ENCODE measurements at regions not wholly inside any gene's neighbourhood (a gene's known extent, or its start where the extent isn't known, plus 50 kb on each side); places are given as distances from the start of the nearest gene placed in this dataset.
A peak's percentile ranks its signal among the peaks of the same experiment; 100 is the strongest.
"Not testable (repeated sequence)": the region's sequence is repeated elsewhere in the genome, so short reads cannot be mapped to it uniquely, and the experiment has no call there.

GRCh38 chr2:87419980-87420379, 327.9 kb upstream of the PLGLB2 start:
- H3K27ac Mint-ChIP-seq; POLR2A ChIA-PET (ENCODE audit: partially characterized antibody); H3K4me3 ChIP-seq (ENCODE audit: low read length in 2 of 2); CTCF ChIA-PET (ENCODE audit: partially characterized antibody); intact Hi-C loops (cut with micrococcal nuclease); H3K4me1 Mint-ChIP-seq; H3K9me3 ChIP-seq (ENCODE audit: control insufficient read depth in 1 of 2, low read length in 2 of 2); H3K4me1 ChIP-seq (ENCODE audit: insufficient read depth, low read length); H3K9me3 Mint-ChIP-seq; DNase-seq; H3K4me3 Mint-ChIP-seq; H3K36me3 Mint-ChIP-seq; H3K27me3 ChIP-seq (ENCODE audit: insufficient read depth, low read length); H3K27ac ChIP-seq (ENCODE audit: low read depth, low read length); H3K36me3 ChIP-seq (ENCODE audit: insufficient read depth, low read length); H3K27me3 Mint-ChIP-seq: not testable (repeated sequence)

DNA sequence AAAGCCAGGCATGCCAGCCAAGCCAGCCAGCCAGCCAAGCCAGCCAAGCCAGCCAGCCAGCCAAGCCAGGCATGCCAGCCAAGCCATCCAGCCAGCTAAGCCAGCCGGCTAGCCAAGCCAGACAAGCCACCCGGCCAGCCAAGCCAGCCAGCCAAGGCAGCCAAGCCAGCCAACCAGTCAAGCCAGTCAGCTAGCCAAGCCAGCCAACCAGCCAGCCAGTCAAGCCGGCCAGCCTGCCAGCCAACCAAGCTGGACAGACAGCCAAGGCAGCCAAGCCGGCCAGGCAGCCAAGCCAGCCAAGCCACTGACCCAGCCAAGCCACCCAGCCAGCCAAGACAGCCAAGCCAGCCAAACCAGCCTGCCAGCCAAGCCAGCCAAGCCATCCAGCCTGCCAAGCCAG, 326.9 kb upstream of the PLGLB2 start:
- H3K27ac ChIP-seq (ENCODE audit: low read depth, low read length); H3K9me3 ChIP-seq (ENCODE audit: control insufficient read depth in 1 of 2, low read length in 2 of 2); H3K4me1 ChIP-seq (ENCODE audit: insufficient read depth, low read length); H3K27me3 Mint-ChIP-seq; CTCF ChIA-PET (ENCODE audit: partially characterized antibody); H3K4me3 ChIP-seq (ENCODE audit: low read length in 2 of 2); intact Hi-C loops (cut with micrococcal nuclease); H3K27ac Mint-ChIP-seq; H3K9me3 Mint-ChIP-seq; H3K4me3 Mint-ChIP-seq; H3K36me3 ChIP-seq (ENCODE audit: insufficient read depth, low read length); POLR2A ChIA-PET (ENCODE audit: partially characterized antibody); H3K36me3 Mint-ChIP-seq; H3K27me3 ChIP-seq (ENCODE audit: insufficient read depth, low read length); H3K4me1 Mint-ChIP-seq: not testable (repeated sequence)
- DNase-seq = peak in 1 of 5 donors; percentile 28

- H3K27ac ChIP-seq (ENCODE audit: low read depth, low read length); H3K9me3 ChIP-seq (ENCODE audit: control insufficient read depth in 1 of 2, low read length in 2 of 2); H3K9me3 Mint-ChIP-seq; H3K27me3 Mint-ChIP-seq; H3K27me3 ChIP-seq (ENCODE audit: insufficient read depth, low read length); POLR2A ChIA-PET (ENCODE audit: partially characterized antibody); CTCF ChIA-PET (ENCODE audit: partially characterized antibody); H3K4me3 ChIP-seq (ENCODE audit: low read length in 2 of 2); H3K36me3 ChIP-seq (ENCODE audit: insufficient read depth, low read length); DNase-seq; intact Hi-C loops (cut with micrococcal nuclease); H3K4me3 Mint-ChIP-seq; H3K4me1 ChIP-seq (ENCODE audit: insufficient read depth, low read length); H3K36me3 Mint-ChIP-seq; H3K4me1 Mint-ChIP-seq; H3K27ac Mint-ChIP-seq: not testable (repeated sequence)
These were observed 323.8 kb upstream of the PLGLB2 start for GRCh38 chr2:87423796-87424762.

- intact Hi-C loops (cut with micrococcal nuclease); H3K36me3 ChIP-seq (ENCODE audit: insufficient read depth, low read length); H3K9me3 Mint-ChIP-seq; H3K27ac Mint-ChIP-seq; POLR2A ChIA-PET (ENCODE audit: partially characterized antibody); CTCF ChIA-PET (ENCODE audit: partially characterized antibody); H3K27me3 Mint-ChIP-seq; DNase-seq; H3K36me3 Mint-ChIP-seq; H3K27ac ChIP-seq (ENCODE audit: low read depth, low read length); H3K4me3 Mint-ChIP-seq; H3K27me3 ChIP-seq (ENCODE audit: insufficient read depth, low read length); H3K4me1 Mint-ChIP-seq; H3K4me1 ChIP-seq (ENCODE audit: insufficient read depth, low read length); H3K9me3 ChIP-seq (ENCODE audit: control insufficient read depth in 1 of 2, low read length in 2 of 2); H3K4me3 ChIP-seq (ENCODE audit: low read length in 2 of 2): not testable (repeated sequence)
These were observed 323.1 kb upstream of the PLGLB2 start for GRCh38 chr2:87424763-87425154.

GRCh38 chr2:87425191-87425590, 322.7 kb upstream of the PLGLB2 start:
- H3K27me3 Mint-ChIP-seq; intact Hi-C loops (cut with micrococcal nuclease); H3K4me1 Mint-ChIP-seq; H3K36me3 ChIP-seq (ENCODE audit: insufficient read depth, low read length); H3K36me3 Mint-ChIP-seq; CTCF ChIA-PET (ENCODE audit: partially characterized antibody); H3K27me3 ChIP-seq (ENCODE audit: insufficient read depth, low read length); H3K27ac ChIP-seq (ENCODE audit: low read depth, low read length); DNase-seq; H3K4me3 Mint-ChIP-seq; H3K4me3 ChIP-seq (ENCODE audit: low read length in 2 of 2); POLR2A ChIA-PET (ENCODE audit: partially characterized antibody); H3K9me3 Mint-ChIP-seq; H3K9me3 ChIP-seq (ENCODE audit: control insufficient read depth in 1 of 2, low read length in 2 of 2); H3K27ac Mint-ChIP-seq; H3K4me1 ChIP-seq (ENCODE audit: insufficient read depth, low read length): not testable (repeated sequence)

DNA sequence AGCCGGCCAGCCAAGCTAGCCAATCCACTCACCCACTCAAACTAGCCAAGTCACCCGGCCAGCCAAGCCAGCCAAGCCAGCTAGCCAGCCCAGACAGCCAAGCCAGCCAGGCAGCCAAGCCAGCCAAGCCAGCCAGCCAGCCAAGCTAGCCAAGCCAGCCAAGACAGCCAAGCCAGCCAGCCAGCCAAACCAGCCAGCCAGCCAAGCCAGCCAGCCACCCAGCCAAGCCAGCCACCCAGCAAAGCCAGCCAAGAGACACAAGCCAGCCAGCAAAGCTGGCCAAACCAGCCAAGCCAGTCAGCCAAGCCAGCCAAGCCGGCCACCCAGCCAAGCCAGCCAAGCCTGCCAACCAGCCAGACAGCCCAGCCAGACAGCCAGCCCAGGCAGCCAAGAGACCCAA, 322.2 kb upstream of the PLGLB2 start:
- H3K4me1 ChIP-seq (ENCODE audit: insufficient read depth, low read length); DNase-seq; H3K4me1 Mint-ChIP-seq; H3K4me3 Mint-ChIP-seq; H3K36me3 ChIP-seq (ENCODE audit: insufficient read depth, low read length); H3K9me3 Mint-ChIP-seq; H3K27ac ChIP-seq (ENCODE audit: low read depth, low read length); H3K36me3 Mint-ChIP-seq; CTCF ChIA-PET (ENCODE audit: partially characterized antibody); POLR2A ChIA-PET (ENCODE audit: partially characterized antibody); H3K9me3 ChIP-seq (ENCODE audit: control insufficient read depth in 1 of 2, low read length in 2 of 2); H3K4me3 ChIP-seq (ENCODE audit: low read length in 2 of 2); H3K27me3 ChIP-seq (ENCODE audit: insufficient read depth, low read length); H3K27ac Mint-ChIP-seq; intact Hi-C loops (cut with micrococcal nuclease); H3K27me3 Mint-ChIP-seq: not testable (repeated sequence)

DNA sequence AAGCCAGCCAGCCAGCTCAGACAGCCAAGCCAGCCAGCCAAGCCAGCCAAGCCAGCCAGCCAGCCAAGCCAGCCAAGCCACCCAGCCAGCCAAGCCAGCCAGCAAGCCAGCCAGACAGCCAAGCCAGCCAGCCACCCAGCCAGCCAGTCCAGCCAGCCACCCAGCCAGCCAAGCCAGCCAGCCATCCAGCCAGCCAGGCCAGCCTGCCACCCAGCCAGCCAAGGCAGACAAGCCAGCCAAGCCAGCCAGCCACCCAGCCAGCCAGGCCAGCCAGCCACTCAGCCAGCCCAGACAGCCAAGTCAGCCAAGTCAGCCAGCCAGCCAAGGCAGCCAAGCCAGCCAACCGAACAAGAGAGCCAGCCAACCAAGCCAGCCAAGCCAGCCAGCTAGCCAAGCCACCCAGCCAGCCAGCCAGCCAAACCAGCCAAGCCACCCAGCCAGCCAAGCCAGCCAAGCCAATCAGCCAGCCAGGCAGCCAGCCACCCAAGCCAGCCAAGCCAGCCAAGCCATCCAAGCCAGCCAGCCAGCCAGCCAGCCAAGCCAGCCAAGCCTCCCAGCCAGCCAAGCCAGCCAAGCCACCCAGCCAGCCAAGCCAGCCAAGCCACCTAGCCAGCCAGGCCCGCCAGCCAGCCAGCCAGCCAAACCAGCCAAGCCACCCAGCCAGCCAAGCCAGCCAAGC, 319.3 kb upstream of the PLGLB2 start:
- H3K9me3 Mint-ChIP-seq; H3K36me3 Mint-ChIP-seq; H3K36me3 ChIP-seq (ENCODE audit: insufficient read depth, low read length); CTCF ChIA-PET (ENCODE audit: partially characterized antibody); H3K4me1 Mint-ChIP-seq; POLR2A ChIA-PET (ENCODE audit: partially characterized antibody); H3K27me3 ChIP-seq (ENCODE audit: insufficient read depth, low read length); H3K4me3 Mint-ChIP-seq; H3K27me3 Mint-ChIP-seq; H3K9me3 ChIP-seq (ENCODE audit: control insufficient read depth in 1 of 2, low read length in 2 of 2); H3K4me3 ChIP-seq (ENCODE audit: low read length in 2 of 2); H3K4me1 ChIP-seq (ENCODE audit: insufficient read depth, low read length); H3K27ac ChIP-seq (ENCODE audit: low read depth, low read length); intact Hi-C loops (cut with micrococcal nuclease); H3K27ac Mint-ChIP-seq: not testable (repeated sequence)
- DNase-seq = peak in 1 of 5 donors; percentile 38
